SK-N-SH (cell line): ENCODE measurements at regions not wholly inside any gene's neighbourhood (a gene's known extent, or its start where the extent isn't known, plus 50 kb on each side); places are given as distances from the start of the nearest gene placed in this dataset.

Experiments
- CTCF ChIA-PET: fragments of 300-600, 350-600 bp; formaldehyde crosslinking; extraction: SDS; loops from one replicate; lab custom pipeline; 2021; lab: Yijun Ruan, JAX
- POLR2A ChIA-PET: fragments of 350-600 bp; sonication (Branson Sonifier 250); formaldehyde crosslinking; extraction: SDS; loops from one replicate; lab custom pipeline; 2020; ENCODE audit warnings: antibody characterized with exemption, inconsistent platforms; lab: Yijun Ruan, JAX
- DNase-seq: peaks from one replicate; pipeline ENCODE4 v3.0.0; 2012
- H2AFZ ChIP-seq: fragments of 200-600 bp; sonication (generic); 2 replicates; pipeline ENCODE4 v1.8.1; 2016; ENCODE audit warnings: antibody characterized with exemption, mild to moderate bottlenecking, low read depth
- H3F3A ChIP-seq: fragments of 200-600 bp; sonication (generic); replicated peaks from 2 replicates; pipeline ENCODE3; 2016; ENCODE audit warnings: antibody characterized with exemption, mild to moderate bottlenecking; ENCODE audit not compliant: insufficient read depth
- H3K27ac ChIP-seq, 2 experiments: fragments of 200-500 bp in 1 of 2; fragments of 200-600 bp in 1 of 2; sonication (Bioruptor generic) in 1 of 2; sonication (generic), shearing (Covaris generic) in 1 of 2; 2 replicates each; pipeline versions ENCODE4 v1.5.1 to v1.6.1; 2014 to 2016; ENCODE audit warnings: low read depth in 2 of 2, inconsistent platforms in 1 of 2, low read length in 1 of 2, mild to moderate bottlenecking in 1 of 2, mixed read lengths in 1 of 2
- H3K27me3 ChIP-seq: fragments of 200-600 bp; sonication (generic), shearing (Covaris generic); 2 replicates; pipeline ENCODE4 v1.6.1; 2016; ENCODE audit warnings: mixed run types; ENCODE audit not compliant: insufficient read depth
- H3K36me3 ChIP-seq, 2 experiments: fragments of 200-500 bp in 1 of 2; fragments of 200-600 bp in 1 of 2; sonication (Bioruptor generic) in 1 of 2; sonication (generic) in 1 of 2; replicated peaks in 1 of 2; 2 replicates each; pipeline versions ENCODE3 to v1.5.1; 2014 to 2016; ENCODE audit warnings: low read length in 1 of 2, mild to moderate bottlenecking in 1 of 2; ENCODE audit not compliant: insufficient read depth in 2 of 2, control insufficient read depth in 1 of 2
- H3K4me1 ChIP-seq, 2 experiments: fragments of 200-500 bp in 1 of 2; fragments of 200-600 bp in 1 of 2; sonication (Bioruptor generic) in 1 of 2; sonication (generic), shearing (Covaris generic) in 1 of 2; 2 replicates each; pipeline versions ENCODE4 v1.5.1 to v1.6.1; 2014 to 2016; ENCODE audit warnings: low read depth in 1 of 2, low read length in 1 of 2, mixed run types in 1 of 2; ENCODE audit not compliant: insufficient read depth in 2 of 2, control insufficient read depth in 1 of 2
- H3K4me2 ChIP-seq: fragments of 200-600 bp; sonication (generic), shearing (Covaris generic); 2 replicates; pipeline ENCODE4 v1.6.1; 2017; ENCODE audit warnings: mixed run types
- H3K4me3 ChIP-seq, 2 experiments: fragments of 200-500 bp in 1 of 2; fragments of 200-600 bp in 1 of 2; sonication (Bioruptor generic) in 1 of 2; sonication (generic), shearing (Covaris generic) in 1 of 2; 2 replicates each; pipeline versions ENCODE4 v1.5.1 to v1.8.1; 2014 to 2016; ENCODE audit warnings: low read depth in 2 of 2, inconsistent platforms in 1 of 2, low read length in 1 of 2, mild to moderate bottlenecking in 1 of 2, mixed read lengths in 1 of 2, moderate library complexity in 1 of 2
- H3K79me2 ChIP-seq: fragments of 200-600 bp; sonication (generic); 2 replicates; pipeline ENCODE4 v1.8.1; 2017; ENCODE audit warnings: mild to moderate bottlenecking; ENCODE audit not compliant: insufficient read depth
- H3K9ac ChIP-seq: fragments of 200-600 bp; sonication (generic); 2 replicates; pipeline ENCODE4 v1.6.1; 2017; ENCODE audit warnings: mixed run types
- H3K9me2 ChIP-seq: fragments of 200-600 bp; sonication (generic); 2 replicates; pipeline ENCODE4 v1.6.1; 2017; ENCODE audit warnings: mixed run types
- H3K9me3 ChIP-seq: fragments of 200-600 bp; sonication (generic); 2 replicates; pipeline ENCODE4 v1.6.1; 2017; ENCODE audit warnings: mixed run types, mild to moderate bottlenecking, moderate library complexity
- H4K20me1 ChIP-seq: fragments of 200-600 bp; sonication (generic); 2 replicates; pipeline ENCODE4 v1.6.1; 2017; ENCODE audit warnings: mild to moderate bottlenecking, mixed run types; ENCODE audit not compliant: insufficient read depth
- ELF1 ChIP-seq: IDR thresholded peaks from 2 replicates; pipeline ENCODE4 v1.4.0; 2012
- EZH2phosphoT487 ChIP-seq: fragments of 200-600 bp; sonication (generic); IDR thresholded peaks from 2 replicates; pipeline ENCODE4 v1.6.1; 2017; ENCODE audit warnings: low read depth, mixed run types, mild to moderate bottlenecking, antibody characterized with exemption, moderate library complexity, borderline replicate concordance
- MEF2A ChIP-seq: IDR thresholded peaks from 2 replicates; pipeline ENCODE4 v1.4.0; 2012; ENCODE audit warnings: low read depth, borderline replicate concordance
- MXI1 ChIP-seq: IDR thresholded peaks from 2 replicates; pipeline ENCODE4 v1.6.1; 2012; ENCODE audit warnings: mild to moderate bottlenecking, low read depth, low read length, improper control_type of control experiment
- NRF1 ChIP-seq: IDR thresholded peaks from 2 replicates; pipeline ENCODE4 v1.6.1; 2012; ENCODE audit warnings: low read depth, mild to moderate bottlenecking, low read length
- POLR2AphosphoS5 ChIP-seq: IDR thresholded peaks from 2 replicates; pipeline ENCODE4 v1.6.1; 2012; ENCODE audit warnings: low read depth, low read length
- RFX5 ChIP-seq: IDR thresholded peaks from 2 replicates; pipeline ENCODE4 v1.6.1; 2012; ENCODE audit warnings: mild to moderate bottlenecking, improper control_type of control experiment, low read length
- RXRA ChIP-seq: IDR thresholded peaks from 2 replicates; pipeline ENCODE4 v1.4.0; 2012; ENCODE audit warnings: low read depth, mild to moderate bottlenecking, borderline replicate concordance
- SMC3 ChIP-seq: IDR thresholded peaks from 2 replicates; pipeline ENCODE4 v1.6.1; 2012; ENCODE audit warnings: low read depth, low read length, improper control_type of control experiment
- TAF1 ChIP-seq: IDR thresholded peaks from 2 replicates; pipeline ENCODE4 v1.6.1; 2012; ENCODE audit warnings: low read depth, mild to moderate bottlenecking, low read length, moderate library complexity, borderline replicate concordance
- TCF12 ChIP-seq: IDR thresholded peaks from 2 replicates; pipeline ENCODE4 v1.4.0; 2012
- TEAD4 ChIP-seq: IDR thresholded peaks from 2 replicates; pipeline ENCODE4 v1.4.0; 2012; ENCODE audit warnings: mild to moderate bottlenecking, borderline replicate concordance; ENCODE audit not compliant: insufficient read depth
- WGBS: methylation state at CpG from one replicate; pipeline ENCODE4 v1.1.6; 2017; ENCODE audit warnings: low lambda C conversion rate; 5-methylcytosine and 5-hydroxymethylcytosine counted together
- TF ChIP-seq, protein P1 (sequence below): IDR thresholded peaks from 2 replicates; pipeline ENCODE4 v1.4.0; 2012; ENCODE audit warnings: low read depth, borderline replicate concordance
- TF ChIP-seq, protein P2 (sequence below): fragments of 200-600 bp; sonication (generic); IDR thresholded peaks from 2 replicates; pipeline ENCODE4 v1.6.1; 2017; ENCODE audit warnings: antibody characterized with exemption, mild to moderate bottlenecking, moderate library complexity
- TF ChIP-seq, protein P3 (sequence below): fragments of 150-350 bp; IDR thresholded peaks from 2 replicates; pipeline ENCODE4 v1.6.1; 2016; ENCODE audit warnings: mild to moderate bottlenecking, low read depth, low read length

DNA sequence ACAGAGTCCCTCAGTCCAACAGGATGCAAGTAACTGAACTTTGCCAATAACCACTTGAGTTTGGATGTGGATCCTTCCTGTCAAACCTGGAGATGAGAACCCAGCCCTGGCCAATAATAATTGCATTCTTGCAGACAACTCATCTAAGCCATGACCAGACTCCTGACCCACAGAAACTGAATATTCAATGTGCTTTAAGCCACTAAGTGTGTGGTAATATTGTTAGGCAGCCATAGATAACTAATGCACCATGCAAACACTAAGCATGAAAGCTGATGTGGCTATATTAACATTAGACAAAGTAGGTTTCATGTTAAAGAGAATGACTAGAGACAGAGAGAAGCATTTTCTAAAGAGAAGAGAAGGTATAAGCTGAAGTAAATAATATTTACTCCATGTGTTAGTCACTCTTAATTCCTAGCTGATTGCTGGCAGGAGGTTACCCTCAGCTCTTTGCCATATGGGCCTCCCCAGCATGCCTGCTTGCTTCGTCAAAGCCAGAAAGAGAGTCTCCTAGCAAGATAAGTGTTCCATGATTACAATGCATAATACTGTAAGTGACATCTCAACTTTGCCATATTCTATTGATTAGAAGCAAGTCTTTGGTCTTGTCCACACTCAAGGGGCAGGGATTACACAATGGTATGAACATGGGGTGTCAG is 276.4 kb upstream of the PLXNA2 start:
- Histone ChIP-seq H3K36me3 (no peaks in the 10 kb centered on the region), H3K9me3 (no peaks in the 10 kb centered on the region), H3K4me2 (no peak overlapping the region), H3K4me1 (peaks cover 0 to 13% of the 10 kb centered on the region in 2 experiments; a peak in 2 of 4 replicates), H3K9ac (no peak overlapping the region), H2AFZ (no peak overlapping the region), H3K9me2 (no peaks in the 10 kb centered on the region), H4K20me1 (no peaks in the 10 kb centered on the region), H3K79me2 (no peaks in the 10 kb centered on the region), H3K4me3 (no peak overlapping the region), H3K27me3 (no peaks in the 10 kb centered on the region), H3K27ac (no peak overlapping the region; a peak in 1 of 4 replicates), H3F3A (no peaks in the 10 kb centered on the region)
- no peak for DNase-seq
- ChIA-PET POLR2A (no interaction called here), CTCF (interaction anchor here (1.2 kb wide), 1 partner anchor 10 kb away, joined by 4 read pairs; no protein-coding TSS in a partner anchor)
- TF ChIP-seq TAF1 (no peak), ELF1 (no peak), RXRA (no peak), RFX5 (no peak)
- TF ChIP-seq, protein P1, sequence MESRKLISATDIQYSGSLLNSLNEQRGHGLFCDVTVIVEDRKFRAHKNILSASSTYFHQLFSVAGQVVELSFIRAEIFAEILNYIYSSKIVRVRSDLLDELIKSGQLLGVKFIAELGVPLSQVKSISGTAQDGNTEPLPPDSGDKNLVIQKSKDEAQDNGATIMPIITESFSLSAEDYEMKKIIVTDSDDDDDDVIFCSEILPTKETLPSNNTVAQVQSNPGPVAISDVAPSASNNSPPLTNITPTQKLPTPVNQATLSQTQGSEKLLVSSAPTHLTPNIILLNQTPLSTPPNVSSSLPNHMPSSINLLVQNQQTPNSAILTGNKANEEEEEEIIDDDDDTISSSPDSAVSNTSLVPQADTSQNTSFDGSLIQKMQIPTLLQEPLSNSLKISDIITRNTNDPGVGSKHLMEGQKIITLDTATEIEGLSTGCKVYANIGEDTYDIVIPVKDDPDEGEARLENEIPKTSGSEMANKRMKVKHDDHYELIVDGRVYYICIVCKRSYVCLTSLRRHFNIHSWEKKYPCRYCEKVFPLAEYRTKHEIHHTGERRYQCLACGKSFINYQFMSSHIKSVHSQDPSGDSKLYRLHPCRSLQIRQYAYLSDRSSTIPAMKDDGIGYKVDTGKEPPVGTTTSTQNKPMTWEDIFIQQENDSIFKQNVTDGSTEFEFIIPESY = no peak
- 60% methylated on average over 1 of the region's 1 CpG for WGBS

DNA sequence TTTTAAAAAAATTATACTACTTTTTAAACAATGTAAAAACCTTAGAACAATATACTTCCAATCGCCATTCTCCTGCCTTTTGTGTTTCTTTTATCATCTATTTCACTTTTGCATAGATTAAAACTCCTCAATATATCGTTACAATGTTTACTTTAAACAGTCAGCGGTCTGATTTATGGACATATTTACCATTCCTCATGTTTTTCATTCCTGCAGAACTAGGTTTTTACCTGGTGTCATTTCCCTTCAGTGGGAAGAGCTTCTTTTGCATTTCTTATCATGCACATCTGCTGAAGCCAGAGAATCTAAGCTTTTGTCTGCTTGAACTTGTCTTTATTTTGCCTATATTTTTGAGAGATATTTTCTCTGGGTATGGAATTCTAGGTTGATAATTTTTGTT is 277.4 kb upstream of the PLXNA2 start:
- Histone ChIP-seq H3K36me3 (no peaks in the 10 kb centered on the region), H3K4me1 (peaks cover 0 to 15% of the 10 kb centered on the region in 2 experiments; a peak in 2 of 4 replicates), H3K9me2 (no peaks in the 10 kb centered on the region), H3F3A (no peaks in the 10 kb centered on the region), H3K27me3 (no peaks in the 10 kb centered on the region), H3K4me3 (no peak overlapping the region), H3K27ac (no peak overlapping the region), H3K9me3 (no peaks in the 10 kb centered on the region), H4K20me1 (no peaks in the 10 kb centered on the region), H2AFZ (no peak overlapping the region), H3K9ac (no peak overlapping the region), H3K79me2 (no peaks in the 10 kb centered on the region), H3K4me2 (no peak overlapping the region)
- WGBS = 37% methylated on average over 3 of the region's 3 CpGs
- DNase-seq = no peak
- ChIA-PET CTCF (no interaction called here), POLR2A (no interaction called here)
- no peak for TF ChIP-seq MXI1

DNA sequence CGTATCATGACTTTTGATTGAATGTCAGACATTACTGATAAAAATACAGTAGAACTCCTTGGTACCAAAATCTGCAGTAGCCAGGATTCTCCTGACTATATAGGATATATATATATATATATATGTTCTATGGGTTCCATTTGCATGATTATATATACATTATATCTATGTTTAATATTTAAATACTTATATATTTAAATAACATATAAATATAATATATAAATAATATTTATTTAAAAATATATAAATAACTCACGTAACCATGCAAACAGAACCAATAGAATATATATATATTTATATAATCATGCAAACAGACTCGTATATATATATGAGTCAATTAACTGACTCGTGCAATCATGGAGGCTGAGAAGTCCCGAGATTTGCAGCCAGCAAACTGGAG is 278.8 kb upstream of the PLXNA2 start:
- DNase-seq = no peak
- POLR2A ChIA-PET = no interaction called here
- no peak overlapping the region for H3K9ac ChIP-seq
- H2AFZ ChIP-seq = no peak overlapping the region
- no peaks in the 10 kb centered on the region for H3K9me2 ChIP-seq
- TF ChIP-seq TCF12 (no peak), MXI1 (no peak), MEF2A (no peak), EZH2phosphoT487 (no peak), POLR2AphosphoS5 (no peak), NRF1 (no peak), TEAD4 (no peak), SMC3 (no peak)
- TF ChIP-seq, protein P2, sequence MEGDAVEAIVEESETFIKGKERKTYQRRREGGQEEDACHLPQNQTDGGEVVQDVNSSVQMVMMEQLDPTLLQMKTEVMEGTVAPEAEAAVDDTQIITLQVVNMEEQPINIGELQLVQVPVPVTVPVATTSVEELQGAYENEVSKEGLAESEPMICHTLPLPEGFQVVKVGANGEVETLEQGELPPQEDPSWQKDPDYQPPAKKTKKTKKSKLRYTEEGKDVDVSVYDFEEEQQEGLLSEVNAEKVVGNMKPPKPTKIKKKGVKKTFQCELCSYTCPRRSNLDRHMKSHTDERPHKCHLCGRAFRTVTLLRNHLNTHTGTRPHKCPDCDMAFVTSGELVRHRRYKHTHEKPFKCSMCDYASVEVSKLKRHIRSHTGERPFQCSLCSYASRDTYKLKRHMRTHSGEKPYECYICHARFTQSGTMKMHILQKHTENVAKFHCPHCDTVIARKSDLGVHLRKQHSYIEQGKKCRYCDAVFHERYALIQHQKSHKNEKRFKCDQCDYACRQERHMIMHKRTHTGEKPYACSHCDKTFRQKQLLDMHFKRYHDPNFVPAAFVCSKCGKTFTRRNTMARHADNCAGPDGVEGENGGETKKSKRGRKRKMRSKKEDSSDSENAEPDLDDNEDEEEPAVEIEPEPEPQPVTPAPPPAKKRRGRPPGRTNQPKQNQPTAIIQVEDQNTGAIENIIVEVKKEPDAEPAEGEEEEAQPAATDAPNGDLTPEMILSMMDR = no peak
- TF ChIP-seq, protein P3, sequence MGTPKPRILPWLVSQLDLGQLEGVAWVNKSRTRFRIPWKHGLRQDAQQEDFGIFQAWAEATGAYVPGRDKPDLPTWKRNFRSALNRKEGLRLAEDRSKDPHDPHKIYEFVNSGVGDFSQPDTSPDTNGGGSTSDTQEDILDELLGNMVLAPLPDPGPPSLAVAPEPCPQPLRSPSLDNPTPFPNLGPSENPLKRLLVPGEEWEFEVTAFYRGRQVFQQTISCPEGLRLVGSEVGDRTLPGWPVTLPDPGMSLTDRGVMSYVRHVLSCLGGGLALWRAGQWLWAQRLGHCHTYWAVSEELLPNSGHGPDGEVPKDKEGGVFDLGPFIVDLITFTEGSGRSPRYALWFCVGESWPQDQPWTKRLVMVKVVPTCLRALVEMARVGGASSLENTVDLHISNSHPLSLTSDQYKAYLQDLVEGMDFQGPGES = no peak
- TF ChIP-seq, all 33 proteins: peak for 0
- no peaks in the 10 kb centered on the region for H4K20me1 ChIP-seq
- no peaks in the 10 kb centered on the region for H3F3A ChIP-seq
- no peaks in the 10 kb centered on the region for H3K36me3 ChIP-seq
- H3K9me3 ChIP-seq = no peaks in the 10 kb centered on the region
- H3K4me1 ChIP-seq = peaks cover 0 to 21% of the 10 kb centered on the region in 2 experiments; a peak in 2 of 4 replicates
- no peak overlapping the region for H3K4me3 ChIP-seq
- no peak overlapping the region for H3K27ac ChIP-seq
- 59% methylated on average over 5 of the region's 5 CpGs for WGBS
- no peaks in the 10 kb centered on the region for H3K79me2 ChIP-seq
- H3K4me2 ChIP-seq = no peak overlapping the region
- CTCF ChIA-PET = no interaction called here
- no peaks in the 10 kb centered on the region for H3K27me3 ChIP-seq
